HG03521 (cell line): ENCODE measurements at regions not wholly inside any gene's neighbourhood (a gene's known extent, or its start where the extent isn't known, plus 50 kb on each side); places are given as distances from the start of the nearest gene placed in this dataset.

ENCODE experiments used
- ATAC-seq: cut with Tn5 transposase; IDR thresholded peaks from one replicate; pipeline ENCODE4 v1.9.1; 2021; ENCODE audit warnings: mild to moderate bottlenecking, moderate library complexity; ENCODE audit not compliant: unreplicated experiment

DNA sequence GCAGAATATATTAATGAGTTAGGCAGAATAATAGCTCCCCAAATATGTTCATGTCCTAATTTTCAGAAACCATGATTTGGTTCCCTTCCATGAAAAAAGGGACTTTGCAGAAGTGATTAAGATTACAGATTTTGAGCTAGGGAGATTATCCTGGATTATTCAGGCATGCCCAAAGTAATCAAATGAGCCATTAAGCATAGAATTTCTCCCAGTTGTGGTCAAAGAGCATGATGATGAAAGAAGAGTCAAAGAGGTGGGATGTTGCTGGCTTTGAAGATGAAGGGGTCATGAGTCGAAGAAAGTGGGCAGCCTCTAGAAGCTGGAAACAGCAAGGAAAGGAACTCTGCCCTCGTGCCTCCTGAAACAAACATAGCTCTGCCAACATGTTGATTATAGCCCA lies 254.2 kb upstream of the CDIN1 start:
- no peak for ATAC-seq

DNA sequence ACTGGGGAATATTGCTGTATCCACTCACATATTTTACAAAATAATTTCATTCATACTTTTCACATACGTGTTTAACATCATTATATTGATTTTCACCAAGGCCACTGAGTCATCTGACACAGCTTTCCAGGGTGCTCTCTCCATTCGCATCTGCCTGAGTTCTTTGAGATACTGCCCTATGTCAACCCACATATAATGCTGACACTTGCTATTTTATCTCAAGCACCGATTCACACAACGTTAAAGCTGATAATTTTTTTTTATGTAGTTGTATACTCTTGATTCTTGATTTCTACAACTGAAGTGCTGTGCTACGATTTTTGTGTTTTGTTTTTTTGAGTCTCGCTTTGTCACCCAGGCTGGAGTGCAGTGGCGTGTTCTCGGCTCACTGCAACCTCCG lies 249.8 kb upstream of the CDIN1 start:
- ATAC-seq = no peak

DNA sequence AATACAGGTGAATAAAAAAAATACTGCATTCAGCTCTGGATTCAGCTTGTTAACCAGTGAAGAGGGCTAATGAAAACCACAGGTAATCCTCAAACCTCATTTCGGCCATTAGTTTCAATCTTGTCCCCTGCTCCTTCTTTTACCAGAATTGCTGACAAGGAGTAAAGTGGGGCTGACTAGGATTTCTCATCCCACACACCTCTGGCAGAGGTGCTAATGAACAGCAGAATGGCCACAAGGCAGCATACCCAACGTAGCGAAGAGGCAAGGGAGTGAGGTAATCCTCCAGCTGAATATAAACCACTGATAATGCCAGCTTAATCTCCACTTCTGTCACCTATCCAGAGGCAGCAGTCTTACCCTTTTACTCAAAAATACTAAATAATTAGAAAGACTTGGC lies 248.8 kb upstream of the CDIN1 start:
- no peak for ATAC-seq

- no peak for ATAC-seq
These were observed 247.7 kb upstream of the CDIN1 start for GRCh38 chr15:36331531-36332275.

GRCh38 chr15:36332301-36332700 lies 247.1 kb upstream of the CDIN1 start:
- ATAC-seq = no peak

DNA sequence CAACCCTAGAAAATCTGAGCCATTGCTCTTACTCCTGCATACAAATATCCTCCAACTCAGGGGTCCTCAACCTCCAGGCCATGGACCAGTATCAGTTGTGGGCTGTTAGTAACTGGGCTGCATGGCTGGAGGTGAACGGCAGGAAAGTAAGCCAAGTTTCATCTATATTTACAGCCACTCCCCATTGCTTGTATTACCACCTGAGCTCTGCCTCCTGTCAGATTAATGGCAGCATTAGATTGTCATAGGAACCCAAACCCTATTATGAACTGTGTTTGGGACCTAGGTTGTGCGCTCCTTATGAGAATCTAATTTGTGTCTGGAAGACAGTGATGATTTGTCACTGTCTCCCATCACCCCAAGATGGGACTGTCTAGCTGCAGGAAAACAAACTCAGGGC lies 246.5 kb upstream of the CDIN1 start:
- ATAC-seq = no peak

DNA sequence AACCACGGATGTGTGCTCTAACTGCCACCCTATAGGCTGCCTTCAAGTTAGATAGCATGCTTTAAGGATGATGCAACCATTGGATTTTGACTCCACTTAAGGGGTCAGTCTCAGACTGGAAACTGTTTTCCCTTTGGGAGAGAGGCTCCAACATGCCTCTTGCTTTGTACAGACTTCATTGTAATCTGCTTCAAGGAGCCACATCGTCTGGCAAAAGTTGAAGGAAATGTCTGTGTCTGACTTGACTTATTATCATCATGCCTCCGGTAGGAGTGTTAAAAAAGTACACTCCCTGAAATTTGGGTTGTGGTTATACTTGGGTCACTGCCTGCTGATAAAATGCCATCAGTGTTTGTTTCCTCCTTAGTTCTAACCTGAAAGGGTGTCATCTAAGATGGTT lies 245.4 kb upstream of the CDIN1 start:
- ATAC-seq = no peak

GRCh38 chr15:36335224-36335623 lies 244.2 kb upstream of the CDIN1 start:
- no peak for ATAC-seq

- ATAC-seq = no peak
These were observed 243.8 kb upstream of the CDIN1 start for GRCh38 chr15:36335659-36336058.

GRCh38 chr15:36344887-36345286 lies 234.5 kb upstream of the CDIN1 start:
- ATAC-seq = no peak

GRCh38 chr15:36347272-36347858 lies 232.1 kb upstream of the CDIN1 start:
- no peak for ATAC-seq

GRCh38 chr15:36356466-36356865 lies 223.0 kb upstream of the CDIN1 start:
- no peak for ATAC-seq

- ATAC-seq = no peak
These were observed 222.3 kb upstream of the CDIN1 start for GRCh38 chr15:36356978-36357601.

- no peak for ATAC-seq
These were observed 221.3 kb upstream of the CDIN1 start for GRCh38 chr15:36358094-36358493.

GRCh38 chr15:36358523-36358922 lies 220.9 kb upstream of the CDIN1 start:
- no peak for ATAC-seq

DNA sequence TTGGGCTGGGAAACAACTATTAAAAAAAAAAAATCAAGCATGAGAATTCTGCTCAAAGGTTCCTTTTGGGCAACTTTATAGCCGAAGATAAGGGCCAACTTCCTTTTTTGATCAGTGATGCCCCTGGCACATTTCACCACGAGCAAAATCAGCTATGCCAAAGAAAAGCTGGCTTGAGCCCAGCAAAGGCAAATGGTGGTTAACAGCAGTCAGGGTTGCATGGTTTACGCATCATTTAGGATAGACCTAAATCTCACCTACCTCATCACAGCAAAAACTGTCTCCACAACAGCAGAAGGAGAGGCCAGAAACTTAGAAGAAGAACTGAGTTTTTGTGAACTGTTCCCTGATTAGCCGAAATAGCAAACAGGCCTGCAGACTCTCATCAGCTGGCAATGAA lies 220.1 kb upstream of the CDIN1 start:
- no peak for ATAC-seq

- ATAC-seq = no peak
These were observed 218.0 kb upstream of the CDIN1 start for GRCh38 chr15:36361351-36361870.

GRCh38 chr15:36362509-36362915 lies 216.9 kb upstream of the CDIN1 start:
- no peak for ATAC-seq

DNA sequence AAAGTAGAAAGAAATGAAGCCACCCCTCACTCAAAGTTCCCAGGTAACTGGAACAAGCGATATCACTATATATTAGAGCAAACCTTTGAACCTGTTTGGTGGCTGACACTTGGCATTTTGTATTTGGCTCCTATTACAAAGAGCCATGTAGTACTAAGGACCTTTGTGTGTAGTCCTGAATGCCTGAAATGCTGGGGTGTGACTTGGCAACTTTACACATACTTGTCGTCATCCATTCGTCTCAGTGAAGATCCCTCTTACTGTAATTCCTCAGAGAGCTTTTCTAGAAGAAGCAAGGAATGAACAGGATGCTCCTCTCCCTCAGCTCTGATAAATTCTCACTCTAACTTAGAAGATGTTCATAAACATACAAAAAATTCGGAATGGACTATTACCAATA lies 216.1 kb upstream of the CDIN1 start:
- ATAC-seq = no peak

- ATAC-seq = no peak
These were observed 215.0 kb upstream of the CDIN1 start for GRCh38 chr15:36364377-36364776.

DNA sequence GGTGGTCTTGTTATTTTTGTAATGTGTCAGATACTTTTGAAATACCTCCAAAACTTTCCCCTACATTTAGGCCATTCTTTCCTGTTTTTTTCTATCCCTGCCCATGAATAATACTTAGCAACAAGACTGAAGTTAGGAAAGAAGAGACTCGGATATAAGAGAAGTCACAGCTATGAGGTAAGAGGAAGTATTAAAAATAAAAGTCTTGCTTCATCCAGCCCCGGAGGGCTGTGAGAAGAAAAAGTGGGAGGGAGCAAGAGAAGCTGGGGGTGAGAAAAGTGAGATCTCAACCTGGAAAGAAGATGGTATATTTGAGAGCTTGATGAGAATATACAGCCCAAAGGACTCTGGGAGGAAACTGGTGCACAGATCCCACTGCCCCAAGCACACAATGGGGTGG lies 213.5 kb upstream of the CDIN1 start:
- ATAC-seq = no peak

- no peak for ATAC-seq
These were observed 209.2 kb upstream of the CDIN1 start for GRCh38 chr15:36370051-36370730.
